Vagina (tissue), 2 donors: ENCODE measurements at regions not wholly inside any gene's neighbourhood (a gene's known extent, or its start where the extent isn't known, plus 50 kb on each side); places are given as distances from the start of the nearest gene placed in this dataset.

ENCODE experiments used
- DNase-seq, 2 donors: peaks; one replicate each; pipeline ENCODE4 v3.0.0-alpha.2; 2017; ENCODE audit errors: extremely low spot score in 2 of 2
- H3K27ac ChIP-seq: fragments of 200-600 bp; sonication (generic); one replicate; pipeline ENCODE4 v1.5.1; 2019
- H3K27me3 ChIP-seq: fragments of 200-600 bp; sonication (generic); one replicate; pipeline ENCODE4 v1.5.1; 2019
- H3K36me3 ChIP-seq, 2 donors: fragments of 200-600 bp; sonication (generic); one replicate each; pipeline ENCODE4 v1.5.1; 2017 to 2019
- H3K4me1 ChIP-seq: fragments of 200-600 bp; sonication (generic); one replicate; pipeline ENCODE4 v1.5.1; 2019
- H3K4me3 ChIP-seq, 2 donors: fragments of 200-600 bp; sonication (generic); 1 replicate in 1 of 2; 2 replicates in 1 of 2; pipeline ENCODE4 v1.5.1; 2016 to 2019
- H3K9me3 ChIP-seq: fragments of 200-600 bp; sonication (generic); one replicate; pipeline ENCODE4 v1.5.1; 2019
- POLR2A ChIP-seq, 2 donors: fragments of 450-650 bp; IDR thresholded peaks; one replicate each; pipeline ENCODE4 v1.6.1; 2017; ENCODE audit warnings: antibody characterized with exemption in 2 of 2, mild to moderate bottlenecking in 2 of 2, moderate library complexity in 2 of 2
- POLR2AphosphoS5 ChIP-seq, 2 donors: sonication (generic); formaldehyde crosslinking; IDR thresholded peaks; one replicate each; pipeline ENCODE4 v1.9.0; 2017; ENCODE audit warnings: antibody characterized with exemption in 2 of 2, mild to moderate bottlenecking in 2 of 2, low read depth in 1 of 2; ENCODE audit not compliant: insufficient read depth in 1 of 2
- intact Hi-C: fragments of 100-400 bp; cut with DNase I; formaldehyde crosslinking; loops from one replicate; pipeline ENCODE4 v1.15.1; 2023
- TF ChIP-seq, protein P1 (sequence below), 3 experiments: fragments of 450-650 bp in 2 of 3; fragments of 200-600 bp in 1 of 3; sonication (generic) in 1 of 3; IDR thresholded peaks; one replicate each; pipeline ENCODE4 v1.5.1; 2017 to 2019; ENCODE audit warnings: antibody characterized with exemption in 3 of 3, mild to moderate bottlenecking in 2 of 3, moderate library complexity in 2 of 3

GRCh38 chr1:222387007-222387814 lies 160.7 kb downstream of the HHIPL2 start:
- TF ChIP-seq POLR2AphosphoS5 (IDR thresholded peaks at IDR 0.05; ENCODE audit: insufficient read depth in 1 of 2, low read depth in 1 of 2) (no peak), POLR2A (IDR thresholded peaks at IDR 0.05) (no peak)
- TF ChIP-seq, protein P1, sequence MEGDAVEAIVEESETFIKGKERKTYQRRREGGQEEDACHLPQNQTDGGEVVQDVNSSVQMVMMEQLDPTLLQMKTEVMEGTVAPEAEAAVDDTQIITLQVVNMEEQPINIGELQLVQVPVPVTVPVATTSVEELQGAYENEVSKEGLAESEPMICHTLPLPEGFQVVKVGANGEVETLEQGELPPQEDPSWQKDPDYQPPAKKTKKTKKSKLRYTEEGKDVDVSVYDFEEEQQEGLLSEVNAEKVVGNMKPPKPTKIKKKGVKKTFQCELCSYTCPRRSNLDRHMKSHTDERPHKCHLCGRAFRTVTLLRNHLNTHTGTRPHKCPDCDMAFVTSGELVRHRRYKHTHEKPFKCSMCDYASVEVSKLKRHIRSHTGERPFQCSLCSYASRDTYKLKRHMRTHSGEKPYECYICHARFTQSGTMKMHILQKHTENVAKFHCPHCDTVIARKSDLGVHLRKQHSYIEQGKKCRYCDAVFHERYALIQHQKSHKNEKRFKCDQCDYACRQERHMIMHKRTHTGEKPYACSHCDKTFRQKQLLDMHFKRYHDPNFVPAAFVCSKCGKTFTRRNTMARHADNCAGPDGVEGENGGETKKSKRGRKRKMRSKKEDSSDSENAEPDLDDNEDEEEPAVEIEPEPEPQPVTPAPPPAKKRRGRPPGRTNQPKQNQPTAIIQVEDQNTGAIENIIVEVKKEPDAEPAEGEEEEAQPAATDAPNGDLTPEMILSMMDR (IDR thresholded peaks at IDR 0.05): no peak
- no peaks in the 10 kb centered on the region for H3K27me3 ChIP-seq
- no peaks in the 10 kb centered on the region for H3K4me1 ChIP-seq
- H3K4me3 ChIP-seq: no peak overlapping the region
- no peaks in the 10 kb centered on the region for H3K36me3 ChIP-seq
- no peak overlapping the region for H3K27ac ChIP-seq
- no peak for DNase-seq
- intact Hi-C loops: no loop called here
- no peaks in the 10 kb centered on the region for H3K9me3 ChIP-seq

GRCh38 chr1:222385955-222386354 lies 161.9 kb downstream of the HHIPL2 start:
- no peaks in the 10 kb centered on the region for H3K27me3 ChIP-seq
- no peak overlapping the region for H3K27ac ChIP-seq
- TF ChIP-seq POLR2AphosphoS5 (IDR thresholded peaks at IDR 0.05; ENCODE audit: insufficient read depth in 1 of 2, low read depth in 1 of 2) (no peak), POLR2A (IDR thresholded peaks at IDR 0.05) (no peak)
- TF ChIP-seq, protein P1 (IDR thresholded peaks at IDR 0.05): no peak
- intact Hi-C loops: no loop called here
- H3K36me3 ChIP-seq: no peaks in the 10 kb centered on the region
- no peak for DNase-seq
- H3K9me3 ChIP-seq: no peaks in the 10 kb centered on the region
- no peak overlapping the region for H3K4me3 ChIP-seq
- H3K4me1 ChIP-seq: no peaks in the 10 kb centered on the region

DNA sequence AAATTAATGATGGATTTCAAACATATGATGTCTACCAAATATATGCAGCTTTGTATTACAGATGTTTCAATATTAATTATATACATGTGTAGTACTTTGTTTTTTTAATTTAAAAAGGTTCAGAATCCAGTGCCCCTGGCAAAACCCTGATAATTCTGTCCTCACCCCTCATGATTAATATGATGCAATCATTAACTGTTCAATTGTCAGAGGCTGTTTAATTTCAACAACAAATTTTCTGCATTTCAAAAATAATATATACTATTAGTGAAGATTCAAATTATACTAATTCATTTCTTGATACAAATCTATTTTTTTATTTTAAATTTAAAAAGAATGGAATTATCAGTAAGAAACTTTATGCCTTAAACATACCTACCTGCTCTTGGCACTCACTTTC lies 162.6 kb downstream of the HHIPL2 start:
- Histone ChIP-seq H3K4me1 (no peaks in the 10 kb centered on the region), H3K36me3 (no peaks in the 10 kb centered on the region), H3K27me3 (no peaks in the 10 kb centered on the region), H3K4me3 (no peak overlapping the region), H3K27ac (no peak overlapping the region), H3K9me3 (no peaks in the 10 kb centered on the region)
- intact Hi-C loops: no loop called here
- TF ChIP-seq POLR2A (IDR thresholded peaks at IDR 0.05) (no peak), POLR2AphosphoS5 (IDR thresholded peaks at IDR 0.05; ENCODE audit: insufficient read depth in 1 of 2, low read depth in 1 of 2) (no peak)
- TF ChIP-seq, protein P1 (IDR thresholded peaks at IDR 0.05): no peak
- DNase-seq: no peak

DNA sequence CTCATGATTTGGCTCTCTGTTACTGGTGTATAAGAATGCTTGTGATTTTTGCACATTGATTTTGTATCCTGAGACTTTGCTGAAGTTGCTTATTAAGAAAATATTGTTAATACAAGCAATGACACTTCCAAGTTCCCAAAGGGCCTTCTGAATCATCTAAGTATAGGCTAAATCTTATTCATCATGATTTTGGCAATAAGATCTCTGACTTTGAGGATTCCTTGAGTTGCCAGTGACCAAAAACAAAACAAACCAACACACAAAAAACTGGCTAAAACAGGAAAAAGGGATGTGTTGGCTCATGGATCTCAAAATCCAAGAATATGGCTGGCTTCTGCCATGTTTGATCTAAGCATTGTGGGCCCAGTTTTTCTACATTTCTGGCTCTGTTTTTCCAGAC lies 163.4 kb downstream of the HHIPL2 start:
- intact Hi-C loops: no loop called here
- Histone ChIP-seq H3K4me1 (no peaks in the 10 kb centered on the region), H3K27me3 (no peaks in the 10 kb centered on the region), H3K27ac (no peak overlapping the region), H3K9me3 (no peaks in the 10 kb centered on the region), H3K36me3 (no peaks in the 10 kb centered on the region), H3K4me3 (no peak overlapping the region)
- DNase-seq: no peak
- TF ChIP-seq, protein P1 (IDR thresholded peaks at IDR 0.05): no peak
- TF ChIP-seq POLR2A (IDR thresholded peaks at IDR 0.05) (no peak), POLR2AphosphoS5 (IDR thresholded peaks at IDR 0.05; ENCODE audit: insufficient read depth in 1 of 2, low read depth in 1 of 2) (no peak)

GRCh38 chr1:222382171-222382570 lies 165.7 kb downstream of the HHIPL2 start:
- TF ChIP-seq POLR2A (IDR thresholded peaks at IDR 0.05) (no peak), POLR2AphosphoS5 (IDR thresholded peaks at IDR 0.05; ENCODE audit: insufficient read depth in 1 of 2, low read depth in 1 of 2) (no peak)
- TF ChIP-seq, protein P1 (IDR thresholded peaks at IDR 0.05): no peak
- Histone ChIP-seq H3K27ac (no peak overlapping the region), H3K36me3 (no peaks in the 10 kb centered on the region), H3K4me1 (no peaks in the 10 kb centered on the region), H3K27me3 (no peaks in the 10 kb centered on the region), H3K4me3 (no peak overlapping the region), H3K9me3 (no peaks in the 10 kb centered on the region)
- intact Hi-C loops: no loop called here
- DNase-seq: no peak
